GM21367 (cell line): ENCODE measurements at regions not wholly inside any gene's neighbourhood (a gene's known extent, or its start where the extent isn't known, plus 50 kb on each side); places are given as distances from the start of the nearest gene placed in this dataset.

Experiments used
- ATAC-seq: cut with Tn5 transposase; IDR thresholded peaks from one replicate; pipeline ENCODE4 v1.9.1; 2021; ENCODE audit not compliant: unreplicated experiment

DNA sequence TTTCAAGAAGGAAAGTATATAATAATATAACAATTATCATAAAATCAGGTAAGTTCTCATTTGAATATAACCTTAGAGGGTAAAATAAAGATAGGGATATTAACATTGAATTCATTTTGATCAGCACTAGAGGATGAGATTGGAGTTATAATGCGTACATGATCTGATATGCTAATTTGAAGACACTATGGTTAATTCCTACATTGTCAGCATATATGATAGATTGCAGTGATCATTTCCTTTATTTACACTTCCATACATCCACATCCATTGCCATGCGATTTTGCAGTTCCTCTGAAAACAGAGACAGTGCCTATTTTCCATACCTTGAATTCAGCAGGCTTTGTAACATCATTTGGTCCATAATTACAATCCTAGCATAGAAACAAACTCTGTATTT lies 519.2 kb downstream of the CCDC85A start:
- ATAC-seq = no peak

DNA sequence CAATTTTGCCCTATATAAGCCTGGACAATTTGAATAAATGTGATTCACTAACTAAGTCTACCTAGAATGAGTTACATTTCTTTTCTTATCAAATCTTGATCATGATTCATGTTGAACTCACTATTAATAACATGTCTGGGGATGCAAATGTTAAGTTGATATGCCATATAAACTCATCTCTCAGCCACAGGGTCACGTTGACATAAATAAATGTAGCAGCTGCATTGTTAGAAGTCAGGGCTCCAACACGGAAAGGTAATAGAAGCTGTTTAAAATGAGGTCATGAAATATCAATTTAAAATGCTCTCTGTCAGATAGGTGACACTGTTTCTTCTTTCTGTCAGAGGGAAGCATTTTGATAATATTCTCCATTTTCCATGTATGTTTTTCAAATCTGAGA lies 521.9 kb downstream of the CCDC85A start:
- ATAC-seq = no peak

DNA sequence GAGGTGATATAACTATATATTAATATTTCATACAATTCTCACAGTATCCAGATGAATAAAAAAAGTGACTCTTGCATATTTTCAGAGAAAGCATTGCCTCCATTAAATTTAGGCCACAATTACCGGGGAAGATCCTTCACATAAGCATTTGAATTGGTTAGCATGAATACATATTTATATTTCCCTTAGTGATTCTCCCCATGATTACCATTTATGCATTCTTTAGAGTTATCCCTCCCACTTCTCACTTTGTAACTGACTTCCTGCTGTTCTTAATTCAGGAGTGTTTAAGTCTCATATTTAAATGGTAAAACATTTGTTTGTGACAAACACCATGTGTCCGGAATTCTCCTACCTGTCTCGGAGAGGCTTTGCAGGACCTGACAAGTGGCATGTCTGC lies 523.4 kb downstream of the CCDC85A start:
- ATAC-seq = no peak

DNA sequence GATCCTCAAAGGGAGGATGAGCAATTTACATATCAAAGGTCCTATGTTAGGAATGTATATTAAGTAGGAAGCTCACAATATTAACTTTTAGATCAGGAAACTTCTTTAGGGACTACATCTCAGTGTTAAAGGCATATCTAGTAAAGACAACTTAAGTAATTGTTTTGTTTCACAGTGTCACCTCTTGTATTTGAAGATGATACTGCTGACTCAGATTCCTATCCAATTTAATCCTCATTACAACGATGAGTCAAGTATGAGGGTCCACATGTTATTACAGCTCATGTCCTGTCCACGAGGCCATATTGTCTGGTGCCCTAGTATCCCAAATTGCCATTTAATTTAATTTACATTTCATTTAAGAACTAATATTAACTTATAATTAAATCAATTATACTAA lies 523.9 kb downstream of the CCDC85A start:
- no peak for ATAC-seq

DNA sequence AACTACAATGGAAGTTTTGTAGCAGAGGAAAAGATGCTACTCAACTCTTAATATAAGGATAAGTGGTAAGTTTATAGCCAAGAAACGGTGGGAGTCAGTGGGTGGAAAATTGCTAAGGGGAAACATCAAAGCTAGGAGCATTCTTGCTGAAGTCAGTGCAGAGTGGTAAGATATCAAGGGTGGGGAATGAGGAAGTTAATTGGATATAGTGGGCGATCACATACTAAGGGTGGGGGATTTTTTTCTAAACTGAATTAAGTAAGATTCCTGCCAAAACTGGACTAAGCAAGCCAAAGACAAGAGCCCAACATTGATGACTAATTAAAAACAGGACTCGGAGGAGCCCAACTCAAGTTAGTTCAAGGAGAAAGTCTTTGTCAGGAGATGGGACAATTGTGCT lies 525.4 kb downstream of the CCDC85A start:
- no peak for ATAC-seq

DNA sequence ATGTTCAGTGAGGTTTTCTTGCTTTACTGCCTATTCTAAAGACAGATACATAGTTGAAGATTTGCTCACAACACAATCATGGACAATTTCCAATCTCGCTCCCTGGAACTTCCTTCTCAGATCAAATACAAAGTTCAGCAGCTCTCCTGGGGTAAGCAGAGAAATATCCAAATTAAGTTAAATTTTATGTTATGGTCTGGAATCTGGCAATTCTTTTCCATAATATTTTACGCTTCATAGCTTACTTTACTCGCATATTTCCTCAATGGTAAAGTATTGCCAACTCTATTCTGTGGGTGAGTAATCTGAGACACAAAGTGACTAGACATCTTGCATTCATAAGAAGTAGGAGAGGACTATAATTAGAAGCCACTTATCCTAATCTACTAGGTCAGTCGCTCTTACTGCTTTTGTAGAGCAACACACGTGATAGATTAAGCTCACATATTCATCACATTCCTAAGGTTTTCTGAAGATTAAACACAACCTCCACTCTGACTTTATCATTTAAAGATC lies 529.4 kb downstream of the CCDC85A start:
- ATAC-seq = no peak

DNA sequence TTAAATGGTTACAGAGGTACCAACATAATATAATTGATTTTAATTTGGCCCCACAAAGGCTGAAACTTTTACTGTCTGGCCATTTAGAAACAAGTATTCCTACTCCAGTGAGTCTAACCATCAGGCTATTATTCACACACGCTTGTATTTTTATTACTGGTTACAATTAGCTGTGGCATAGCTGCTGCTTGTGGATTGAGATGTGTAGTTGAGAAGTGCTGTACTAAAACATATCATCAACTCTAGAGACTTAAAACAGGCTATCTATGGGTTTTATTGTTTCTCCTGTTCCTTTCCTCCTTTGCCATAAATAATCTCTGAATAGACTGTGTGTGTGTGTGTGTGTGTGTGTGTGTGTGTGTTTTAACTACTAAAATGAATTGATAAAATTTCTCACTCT lies 530.2 kb downstream of the CCDC85A start:
- ATAC-seq = no peak

DNA sequence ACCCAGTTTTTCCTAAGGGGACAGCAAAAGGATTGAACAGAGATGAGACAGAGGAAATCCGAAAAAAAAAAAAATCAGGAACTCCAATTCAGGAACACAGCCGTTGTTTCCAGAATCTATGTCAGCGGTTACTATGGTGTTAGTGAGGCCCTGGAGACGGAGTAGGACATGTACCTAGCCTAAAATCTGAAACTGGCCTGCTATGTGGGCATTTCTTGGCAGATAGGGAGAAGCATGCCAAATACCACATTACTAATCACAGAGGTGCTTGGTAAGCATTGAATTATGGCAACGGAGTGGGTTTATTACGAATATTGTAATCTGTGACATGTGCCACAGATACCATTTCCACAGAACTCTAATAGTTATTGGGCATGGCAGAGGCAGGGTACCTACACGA lies 530.6 kb downstream of the CCDC85A start:
- ATAC-seq = no peak

DNA sequence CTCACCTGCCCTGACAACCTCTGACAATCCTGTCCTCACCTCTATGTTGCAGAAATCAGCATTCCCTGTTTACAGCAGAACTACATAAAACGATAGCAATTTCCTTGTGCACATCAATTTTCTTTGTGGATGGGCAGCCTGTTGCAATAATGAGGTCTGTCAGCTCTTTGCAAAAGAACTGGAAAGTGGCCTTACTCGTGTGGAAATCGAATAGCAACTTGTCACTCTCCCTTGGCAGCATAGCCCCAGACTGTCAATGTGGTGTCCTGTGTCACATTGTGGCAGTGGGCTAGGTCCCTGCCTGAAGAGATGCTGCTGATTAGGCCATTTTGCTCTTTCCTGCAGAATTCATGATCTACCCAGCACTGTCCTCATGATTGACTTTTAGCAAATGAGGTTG lies 531.9 kb downstream of the CCDC85A start:
- no peak for ATAC-seq

DNA sequence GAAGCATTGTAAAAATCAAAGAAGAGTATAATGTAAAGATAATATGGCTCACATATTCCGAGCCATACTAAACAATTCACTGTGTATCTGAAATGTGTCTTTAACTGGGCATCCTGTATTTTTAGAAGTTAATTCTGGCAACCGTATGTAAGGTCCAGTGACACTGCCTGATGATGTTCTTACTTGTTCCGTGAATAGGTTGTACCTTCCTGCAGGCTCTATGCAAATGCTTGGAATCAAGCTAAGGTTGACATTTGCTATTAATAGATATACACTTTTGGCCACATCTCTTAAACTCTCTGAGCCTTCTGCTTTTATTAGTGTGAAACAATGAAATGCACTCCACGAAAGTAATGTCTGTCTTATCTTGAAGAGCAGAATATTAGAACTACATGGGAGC lies 534.6 kb downstream of the CCDC85A start:
- no peak for ATAC-seq

DNA sequence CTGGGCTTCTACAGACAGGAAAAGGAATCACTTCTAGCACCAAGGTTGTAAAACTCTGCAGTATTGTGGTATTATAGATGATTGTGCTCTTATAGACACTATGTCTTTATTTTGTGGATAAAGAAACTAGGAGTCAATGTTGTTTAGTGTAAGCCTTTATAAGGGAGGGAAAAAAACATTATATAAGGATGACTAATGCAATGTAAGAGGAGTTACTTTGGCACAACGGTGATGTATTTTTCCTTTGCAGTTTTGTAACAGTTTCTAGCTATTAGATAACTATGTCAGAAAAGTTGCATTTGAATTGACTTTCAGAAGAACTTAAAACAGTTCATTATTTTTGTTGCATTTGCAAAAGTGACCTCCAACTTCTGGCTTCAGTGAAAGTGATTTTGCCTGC lies 545.4 kb downstream of the CCDC85A start:
- no peak for ATAC-seq

DNA sequence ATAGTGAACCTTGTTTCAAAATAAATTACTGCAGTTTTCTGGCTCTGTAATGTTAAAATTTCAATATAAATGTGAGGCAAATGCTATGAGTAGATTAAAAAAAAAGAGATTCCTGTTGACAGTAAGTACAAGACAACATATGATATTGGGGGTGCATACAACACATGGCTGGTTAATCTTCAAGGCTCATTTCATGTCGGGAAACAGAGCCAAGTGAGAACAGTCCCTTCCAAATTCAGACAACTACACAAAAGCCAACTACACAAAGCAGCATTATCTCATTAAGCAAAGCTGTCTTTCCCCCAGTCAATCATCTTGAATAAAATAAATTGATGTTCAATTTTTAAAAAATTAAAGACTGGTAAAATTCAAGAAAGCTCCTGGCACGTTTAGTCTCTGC lies 549.2 kb downstream of the CCDC85A start:
- ATAC-seq = no peak

DNA sequence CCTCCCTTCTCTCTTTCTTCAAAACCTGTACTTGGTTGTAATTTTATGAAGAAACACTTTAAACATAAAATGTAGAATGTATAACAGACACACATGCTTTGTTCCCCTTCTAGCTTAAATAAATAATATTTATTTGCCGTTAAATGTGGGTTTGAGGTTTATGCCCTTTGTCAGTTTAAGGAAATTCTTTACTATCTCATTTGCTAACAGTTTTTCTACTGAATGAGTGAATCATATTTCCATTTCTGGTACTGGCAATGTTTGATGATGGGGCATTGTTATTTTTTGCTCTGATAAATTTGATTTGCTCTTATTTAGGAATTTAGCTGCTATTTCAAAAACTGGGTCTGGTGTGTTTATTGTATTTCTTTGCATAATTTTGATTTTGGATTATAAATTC lies 555.6 kb downstream of the CCDC85A start:
- no peak for ATAC-seq

DNA sequence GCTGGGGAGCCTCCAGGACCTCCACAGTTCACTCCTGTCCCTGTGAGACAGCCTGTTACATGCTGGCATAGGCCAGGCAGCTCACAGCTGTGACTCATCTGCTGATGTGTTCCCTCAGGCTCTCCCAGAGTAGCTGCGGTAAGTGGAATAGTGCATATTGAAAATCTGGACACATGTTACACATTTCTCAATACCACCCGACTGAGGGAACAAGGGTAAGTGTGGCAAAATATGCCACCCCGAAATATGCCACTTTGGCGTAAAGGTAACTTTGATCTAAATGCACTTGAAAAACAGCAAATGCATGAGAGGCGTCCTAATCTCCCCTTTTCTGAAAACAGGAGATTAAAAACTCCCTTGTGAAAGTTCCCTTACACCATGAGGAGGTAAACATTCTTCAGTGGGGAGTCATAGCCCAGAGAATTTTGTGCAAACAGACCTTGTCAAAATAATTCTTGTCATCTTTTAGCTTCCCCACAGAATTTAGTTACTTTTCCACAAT lies 557.9 kb downstream of the CCDC85A start:
- ATAC-seq = no peak

DNA sequence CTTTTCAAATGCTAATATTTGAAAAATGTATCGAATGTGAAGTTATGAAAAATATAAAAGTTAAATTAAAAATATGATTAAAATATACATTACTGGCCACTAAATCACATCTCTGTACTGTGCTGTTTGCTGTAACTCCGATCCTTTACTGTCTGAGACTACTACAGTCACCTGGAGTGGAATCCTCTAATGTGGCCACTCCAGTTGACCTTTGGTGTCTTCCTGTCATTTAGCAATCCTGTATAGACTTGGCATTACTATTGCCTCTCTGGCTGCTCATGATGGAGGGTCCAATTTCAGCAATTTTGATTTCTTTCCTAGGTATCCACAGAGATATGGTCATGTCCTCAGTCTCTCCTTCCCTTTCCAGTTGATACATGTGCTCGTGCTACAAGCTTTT lies 560.0 kb downstream of the CCDC85A start:
- ATAC-seq = no peak

DNA sequence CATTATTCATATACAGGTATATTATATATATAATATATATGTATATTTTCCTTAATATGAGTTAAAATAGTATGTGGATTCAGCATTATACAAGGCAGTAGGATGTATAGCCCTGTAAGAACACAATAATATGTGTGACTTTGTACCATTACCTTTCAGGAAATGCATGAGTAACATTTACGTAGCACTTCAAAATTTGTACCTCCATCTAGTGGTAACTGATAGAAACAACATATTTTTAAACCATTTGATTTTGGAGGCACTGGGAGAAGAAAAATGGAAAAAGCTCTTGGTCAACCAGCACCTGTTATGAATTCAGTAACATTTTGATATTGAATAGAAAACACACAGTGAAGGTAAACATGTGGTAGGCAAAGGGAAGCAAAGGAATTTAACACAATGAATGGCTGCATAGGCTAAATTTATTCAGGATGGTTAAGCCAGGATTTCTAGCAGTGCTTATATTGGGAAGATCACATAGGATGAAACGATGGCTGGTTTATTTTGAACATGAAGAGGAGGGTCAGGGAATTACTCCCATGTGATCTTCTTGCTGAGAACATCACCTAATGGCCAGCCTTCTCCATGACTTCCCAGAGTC lies 565.5 kb downstream of the CCDC85A start:
- no peak for ATAC-seq

DNA sequence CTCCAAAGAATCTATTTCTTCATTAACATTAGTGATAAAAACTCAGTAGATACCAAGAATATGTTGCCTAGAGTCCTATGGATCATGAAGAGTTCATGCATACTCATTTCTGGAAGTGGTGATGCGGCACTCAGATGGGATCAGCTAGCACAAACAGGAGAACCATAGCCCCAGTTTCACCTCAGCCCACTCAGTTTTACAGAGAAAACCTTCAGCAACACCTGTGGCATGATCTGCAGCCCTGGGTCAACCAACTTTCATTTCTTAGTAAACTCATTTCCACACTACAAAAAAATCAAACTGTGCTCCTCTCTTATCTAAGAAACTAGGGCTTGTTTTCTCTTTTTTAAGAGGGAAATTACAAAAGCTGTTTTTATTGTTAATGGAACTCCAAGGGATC lies 569.4 kb downstream of the CCDC85A start:
- ATAC-seq = no peak

DNA sequence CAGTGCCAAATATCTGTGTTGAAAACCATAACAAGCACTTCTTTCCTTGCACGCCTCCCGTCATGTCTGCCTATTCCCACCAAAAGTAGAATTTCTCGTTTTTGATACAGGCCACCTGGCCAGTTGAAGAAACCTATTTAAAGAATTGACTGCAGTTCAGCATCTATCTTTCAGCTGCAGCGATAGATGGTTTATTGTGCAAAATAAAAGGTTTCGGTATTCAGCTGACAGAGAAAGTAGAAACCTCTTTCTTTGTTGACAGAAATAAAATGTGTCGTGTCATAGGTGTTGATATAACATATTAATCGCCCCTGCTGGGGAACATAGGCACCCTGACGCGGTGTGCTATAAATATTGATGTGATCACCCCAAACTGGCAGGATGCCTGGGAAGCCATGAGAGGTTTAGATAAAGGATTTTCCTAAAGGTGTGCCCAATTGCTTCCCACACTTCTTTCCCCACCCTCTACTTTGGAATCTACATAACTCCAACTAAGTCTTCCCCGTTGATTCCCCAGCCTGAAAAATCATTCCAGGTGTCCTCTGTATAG lies 570.4 kb downstream of the CCDC85A start:
- no peak for ATAC-seq

DNA sequence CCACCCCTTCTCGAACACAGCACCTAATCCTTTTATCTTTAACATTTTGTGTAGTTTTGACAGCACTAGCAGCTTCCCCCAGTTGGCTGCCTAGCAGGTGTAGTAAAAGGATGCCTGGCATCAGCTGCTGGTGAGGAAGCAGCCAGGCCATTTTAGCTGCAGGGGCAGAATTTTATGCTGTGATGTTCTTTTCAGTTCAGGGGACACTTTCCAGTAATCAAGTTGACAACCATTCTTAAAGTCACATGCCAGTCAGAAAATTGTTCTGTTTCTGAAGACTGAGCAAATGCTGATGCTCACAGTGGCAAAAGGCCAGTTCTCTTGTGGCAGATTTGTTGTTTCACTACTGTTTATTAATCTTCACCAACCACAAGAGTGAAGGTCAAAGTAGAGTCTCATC lies 570.8 kb downstream of the CCDC85A start:
- no peak for ATAC-seq

DNA sequence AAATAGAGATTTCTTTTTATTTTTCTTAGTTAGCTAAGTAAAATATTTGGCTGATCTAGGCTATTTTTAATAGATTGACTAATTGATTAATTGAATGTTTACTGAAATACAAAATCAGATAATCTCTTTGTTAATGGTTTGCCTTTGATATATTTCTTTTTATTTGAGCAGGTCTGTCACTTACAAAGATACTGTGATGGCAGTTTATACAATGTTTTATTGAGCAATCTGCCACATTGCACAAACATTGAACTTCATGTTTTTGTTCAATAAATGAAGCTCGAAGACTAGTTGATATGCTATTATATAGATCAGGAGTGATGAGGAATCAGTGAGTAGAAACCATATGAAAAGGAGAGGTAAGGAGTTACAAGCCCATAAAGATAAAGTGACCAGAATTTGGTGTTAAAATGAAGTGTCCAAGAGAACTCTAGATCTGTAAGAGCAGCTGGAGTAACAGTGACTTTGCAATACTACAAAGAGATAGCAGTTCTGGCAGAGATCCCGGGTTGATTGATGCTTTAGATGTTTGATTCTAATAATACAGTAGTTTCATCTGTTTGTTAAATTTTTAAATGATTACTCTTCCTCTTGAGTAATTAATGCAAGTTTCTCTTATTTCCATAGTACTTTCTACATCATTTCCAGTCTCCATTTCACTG lies 574.2 kb downstream of the CCDC85A start:
- ATAC-seq = no peak

DNA sequence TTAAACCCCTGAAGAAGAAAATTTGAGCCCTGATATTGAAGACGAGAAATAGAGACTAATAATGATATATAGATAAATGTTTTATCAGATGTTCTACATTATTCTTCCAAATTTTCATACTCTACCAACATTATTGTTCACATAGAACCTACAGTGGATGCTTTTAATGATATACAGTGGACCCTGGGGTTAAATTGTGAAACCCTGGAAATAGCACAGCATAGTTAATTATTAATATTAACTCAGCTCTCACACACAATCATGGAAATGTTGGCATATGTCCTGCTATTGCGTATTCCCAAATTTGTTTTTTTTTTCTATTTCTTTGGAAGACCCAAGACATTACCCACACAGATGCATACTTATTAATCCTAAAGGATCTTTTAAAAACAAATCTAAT lies 579.9 kb downstream of the CCDC85A start:
- ATAC-seq = no peak

DNA sequence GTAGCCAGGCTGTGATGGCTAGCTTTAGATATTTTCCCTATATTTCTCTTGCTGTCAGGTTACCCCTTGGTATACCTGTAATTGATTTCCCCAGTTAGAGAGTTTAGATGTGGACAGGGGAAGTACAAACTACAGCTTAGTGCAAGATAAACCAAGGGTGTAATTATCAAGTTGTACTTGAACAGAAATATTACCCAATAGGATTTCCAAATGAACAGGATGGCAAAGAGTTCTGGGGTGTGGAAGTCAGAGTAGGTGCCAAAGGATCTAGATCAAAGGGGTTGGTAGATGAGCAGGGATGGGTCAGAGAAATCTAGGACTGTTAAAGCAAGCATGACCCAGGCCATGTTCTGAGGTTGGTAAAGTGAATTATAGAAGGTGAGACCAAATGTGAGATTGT lies 585.2 kb downstream of the CCDC85A start:
- ATAC-seq = no peak

DNA sequence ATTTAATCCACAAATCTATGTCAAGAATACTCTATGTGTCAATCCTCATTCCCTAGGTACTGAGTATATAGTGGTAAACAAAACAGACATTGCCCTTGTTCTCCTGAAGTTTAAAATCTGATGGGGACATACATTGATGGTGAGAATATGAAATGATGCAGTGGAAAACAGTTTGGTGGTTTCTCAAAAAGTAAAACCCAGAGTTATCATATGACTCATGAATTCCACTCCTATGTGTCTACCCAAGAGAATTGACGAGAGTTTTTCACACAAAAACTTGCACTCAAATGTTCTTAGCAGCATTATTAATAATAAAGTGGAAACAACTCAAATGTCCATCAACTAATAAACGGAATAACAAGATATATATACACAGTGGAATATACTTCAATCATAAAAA lies 586.7 kb downstream of the CCDC85A start:
- no peak for ATAC-seq
